GM15510 (cell line): ENCODE measurements at regions not wholly inside any gene's neighbourhood (a gene's known extent, or its start where the extent isn't known, plus 50 kb on each side); places are given as distances from the start of the nearest gene placed in this dataset.

Experiments
- POLR2A ChIP-seq: IDR thresholded peaks from 3 replicates; pipeline ENCODE4 v1.6.1; 2011; ENCODE audit warnings: borderline replicate concordance; ENCODE audit not compliant: insufficient read length; ENCODE audit errors: extremely low read depth

DNA sequence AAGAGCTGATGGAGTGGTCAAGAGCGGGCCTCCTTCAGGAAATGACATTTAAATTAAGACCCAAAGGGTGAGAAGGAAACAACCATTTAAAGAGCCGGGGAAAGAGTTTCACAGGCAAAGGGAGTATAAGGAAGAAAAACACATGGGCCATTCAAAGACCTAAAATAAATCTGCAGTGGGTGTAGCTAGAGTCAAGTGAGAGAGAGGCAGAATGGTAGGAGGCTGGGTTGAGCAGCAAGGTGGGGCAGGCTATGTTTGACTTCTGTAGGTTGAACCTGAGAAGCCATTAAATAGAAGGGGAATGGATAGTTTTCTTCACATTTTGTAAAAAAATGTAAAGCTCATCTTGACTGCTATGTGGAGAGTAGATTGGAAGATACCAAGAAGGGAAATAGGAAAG lies 183.8 kb downstream of the LACC1 start:
- TF ChIP-seq POLR2A = no peak

DNA sequence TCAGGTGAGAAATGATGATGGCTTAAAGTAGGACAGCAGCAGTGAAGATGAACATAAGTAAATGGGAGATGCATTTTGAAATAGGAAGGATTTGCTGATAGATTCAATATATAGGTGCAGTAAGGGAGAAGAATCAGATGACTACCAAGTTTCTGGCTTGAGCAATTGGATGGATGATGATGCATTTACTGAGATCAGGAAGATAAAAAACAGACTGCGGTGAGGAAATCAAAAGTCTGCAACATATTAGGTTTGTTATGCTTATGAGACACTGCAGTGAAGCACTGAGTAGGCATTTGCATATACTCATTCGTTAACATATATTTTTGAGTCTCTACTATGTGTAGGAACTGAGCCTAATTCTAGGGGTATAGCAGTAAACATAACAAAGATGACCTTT lies 184.2 kb downstream of the LACC1 start:
- no peak for TF ChIP-seq POLR2A

- TF ChIP-seq POLR2A = no peak
Observed at GRCh38 chr13:44064357-44064756, 184.7 kb downstream of the LACC1 start.

- TF ChIP-seq POLR2A = no peak
Observed at GRCh38 chr13:44068169-44068568, 188.5 kb downstream of the LACC1 start.

DNA sequence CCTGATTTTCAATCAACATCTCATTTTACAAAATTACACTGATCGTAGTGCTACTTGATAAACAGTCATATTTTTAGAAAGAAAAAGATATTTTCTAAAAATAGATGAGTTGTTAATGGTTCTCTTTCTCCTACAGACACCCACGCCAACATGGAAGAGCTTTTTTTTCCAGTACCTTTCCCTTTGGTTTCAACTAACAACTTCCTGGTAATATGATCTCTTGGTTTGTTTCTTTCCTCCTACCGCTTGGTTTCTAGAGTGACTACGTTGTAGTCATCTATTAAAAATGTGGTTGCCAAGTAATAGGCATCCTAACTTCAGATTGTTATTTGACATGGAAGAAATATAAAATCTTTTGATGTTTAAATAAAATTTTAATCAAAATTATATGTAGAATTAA lies 189.0 kb downstream of the LACC1 start:
- no peak for TF ChIP-seq POLR2A

- TF ChIP-seq POLR2A = no peak
Observed at GRCh38 chr13:44072536-44072935, 192.8 kb downstream of the LACC1 start.

DNA sequence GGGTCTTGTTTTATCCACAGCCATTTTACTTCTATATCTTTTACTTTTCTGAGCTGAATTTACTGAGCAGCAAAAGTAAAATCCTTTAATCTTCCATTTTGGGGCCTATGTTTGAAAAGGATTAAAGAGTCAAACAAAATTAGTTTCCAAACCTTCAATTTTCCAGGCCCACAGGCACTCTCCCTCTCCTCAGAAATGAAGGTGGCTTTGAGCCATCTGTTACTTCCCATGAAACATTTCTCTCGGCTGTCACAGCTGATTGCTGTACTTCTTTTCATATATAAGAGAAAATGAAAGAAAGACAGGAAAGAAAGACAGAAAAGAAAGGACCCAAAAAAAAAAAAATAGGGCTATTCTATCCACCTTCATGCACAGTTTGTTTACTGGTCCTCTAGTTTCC lies 194.9 kb downstream of the LACC1 start:
- TF ChIP-seq POLR2A = no peak

GRCh38 chr13:44075113-44075512 lies 195.4 kb downstream of the LACC1 start:
- no peak for TF ChIP-seq POLR2A

DNA sequence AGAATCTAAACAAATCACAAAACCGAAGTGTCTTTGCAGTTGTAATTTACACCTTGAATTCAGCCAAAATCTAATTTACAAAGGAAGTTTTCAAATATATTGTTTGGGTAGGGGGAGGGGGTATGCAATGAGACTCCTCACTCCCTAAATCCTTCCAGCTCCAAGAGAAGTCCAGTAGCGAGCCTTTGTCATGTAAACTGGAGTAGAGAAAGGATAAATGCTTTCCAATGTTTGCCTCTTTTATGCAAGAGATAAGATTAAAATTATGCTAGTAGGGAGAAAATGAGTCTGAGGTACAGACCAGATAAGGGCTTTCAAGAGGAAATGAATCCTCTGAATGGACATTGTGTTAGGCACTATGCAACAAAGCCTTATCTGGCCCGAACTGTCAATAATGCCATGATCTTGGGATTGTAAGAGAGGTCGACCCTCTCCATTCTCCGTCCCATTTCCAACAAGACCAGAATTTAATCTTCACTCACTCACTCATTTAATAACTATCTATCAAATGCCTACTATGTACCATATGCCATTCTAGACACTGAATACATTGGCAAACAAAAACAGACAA lies 199.2 kb downstream of the LACC1 start:
- no peak for TF ChIP-seq POLR2A

GRCh38 chr13:44079413-44080205 lies 199.9 kb downstream of the LACC1 start:
- TF ChIP-seq POLR2A = no peak

- no peak for TF ChIP-seq POLR2A
Observed at GRCh38 chr13:44084146-44084545, 204.4 kb downstream of the LACC1 start.

DNA sequence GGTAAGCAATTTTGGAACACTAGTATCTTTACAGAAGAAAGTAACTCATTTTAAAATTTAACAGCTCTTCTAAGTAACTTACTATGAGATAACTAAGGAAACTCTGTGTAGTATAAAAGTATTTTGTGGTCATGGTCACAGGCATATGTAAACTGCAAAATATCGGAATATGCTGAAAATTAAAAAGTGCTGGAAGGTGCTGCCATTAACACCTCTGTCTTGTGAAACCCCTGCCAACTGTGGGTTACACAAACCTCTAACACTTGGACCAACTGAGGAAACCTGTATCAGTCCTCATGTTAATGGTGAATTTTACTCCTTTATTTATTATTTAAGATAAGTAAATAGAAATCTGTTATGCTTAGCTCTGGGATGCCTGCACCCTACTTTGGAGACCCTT lies 206.7 kb downstream of the LACC1 start:
- no peak for TF ChIP-seq POLR2A

DNA sequence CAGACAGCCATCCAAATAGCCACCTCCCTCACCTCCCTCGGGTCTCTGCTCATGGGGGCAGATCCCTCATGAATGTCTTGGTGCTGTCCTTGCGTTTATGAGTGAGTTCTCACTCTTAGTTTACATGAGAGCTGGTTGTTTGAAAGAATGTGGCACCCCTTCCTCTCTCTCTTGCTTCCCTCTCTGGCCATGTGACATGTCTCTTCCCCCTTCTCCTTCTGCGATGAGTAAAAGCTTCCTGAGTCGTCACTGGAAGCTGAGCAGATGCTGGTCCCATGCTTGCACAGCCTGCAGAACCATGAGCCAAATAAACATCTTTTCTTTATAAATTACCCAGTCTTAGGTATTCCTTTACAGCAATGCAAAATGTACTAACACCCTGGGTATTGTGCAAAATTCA lies 208.7 kb downstream of the LACC1 start:
- no peak for TF ChIP-seq POLR2A

GRCh38 chr13:44088991-44089413 lies 209.3 kb downstream of the LACC1 start:
- TF ChIP-seq POLR2A = no peak

DNA sequence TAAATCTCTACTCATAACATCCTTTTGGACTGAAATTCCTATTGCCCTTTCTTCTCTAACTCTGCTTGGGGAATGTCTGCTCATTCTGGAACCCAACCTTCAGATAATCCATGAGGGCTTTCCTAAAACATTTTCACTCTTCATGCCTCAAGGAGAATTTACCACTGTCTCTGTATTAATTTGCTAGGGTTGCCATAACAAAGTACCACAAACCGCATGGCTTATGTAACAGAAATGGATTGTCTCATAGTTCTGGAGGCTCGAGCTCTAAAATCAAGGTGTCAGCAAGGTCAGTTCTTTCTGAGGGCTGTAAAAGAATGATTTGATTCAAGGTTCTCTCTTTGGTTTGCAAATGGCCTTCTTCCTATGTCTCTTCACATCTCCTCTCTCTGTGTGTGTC lies 209.7 kb downstream of the LACC1 start:
- no peak for TF ChIP-seq POLR2A
